ENCODE measurements at regions not wholly inside any gene's neighbourhood (a gene's known extent, or its start where the extent isn't known, plus 50 kb on each side); places are given as distances from the start of the nearest gene placed in this dataset.

- Histone ChIP-seq H3K36me3 (ENCODE audit: insufficient read depth) (no peaks in the 10 kb centered on the region), H3K4me3 (ENCODE audit: low read depth, low read length) (no peak overlapping the region), H3K4me1 (ENCODE audit: insufficient read depth) (no peaks in the 10 kb centered on the region), H3K27ac (ENCODE audit: low read depth) (no peak overlapping the region)
- no peak for DNase-seq (ENCODE audit: extremely low spot score)
- 97% methylated on average over 1 of the region's 1 CpG for WGBS
These were observed 239.2 kb downstream of the MSRB3 start for GRCh38 chr12:65517656-65518210.

DNA sequence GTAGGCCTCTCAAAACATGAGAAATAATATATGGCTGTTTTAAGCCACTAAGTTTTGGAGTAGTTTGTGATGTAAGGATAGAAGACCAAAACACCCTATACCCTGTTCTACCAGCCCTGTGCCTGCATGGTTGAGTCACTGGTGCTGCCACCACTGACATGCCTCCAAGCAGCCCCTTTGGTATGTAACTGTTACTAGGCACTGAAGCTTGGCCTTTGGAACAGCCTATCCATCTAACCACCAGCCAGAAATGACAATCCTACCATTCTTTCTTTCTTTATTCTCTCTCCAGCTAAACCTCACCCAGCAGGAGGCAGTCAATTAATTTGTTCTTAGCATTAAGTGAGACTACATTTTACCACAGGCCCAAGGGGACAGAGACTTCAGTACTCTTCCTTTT is 240.3 kb downstream of the MSRB3 start:
- H3K27ac ChIP-seq (ENCODE audit: low read depth) = no peak overlapping the region
- H3K36me3 ChIP-seq (ENCODE audit: insufficient read depth) = no peaks in the 10 kb centered on the region
- H3K4me3 ChIP-seq (ENCODE audit: low read depth, low read length) = no peak overlapping the region
- no peaks in the 10 kb centered on the region for H3K4me1 ChIP-seq (ENCODE audit: insufficient read depth)
- DNase-seq (ENCODE audit: extremely low spot score) = no peak

DNA sequence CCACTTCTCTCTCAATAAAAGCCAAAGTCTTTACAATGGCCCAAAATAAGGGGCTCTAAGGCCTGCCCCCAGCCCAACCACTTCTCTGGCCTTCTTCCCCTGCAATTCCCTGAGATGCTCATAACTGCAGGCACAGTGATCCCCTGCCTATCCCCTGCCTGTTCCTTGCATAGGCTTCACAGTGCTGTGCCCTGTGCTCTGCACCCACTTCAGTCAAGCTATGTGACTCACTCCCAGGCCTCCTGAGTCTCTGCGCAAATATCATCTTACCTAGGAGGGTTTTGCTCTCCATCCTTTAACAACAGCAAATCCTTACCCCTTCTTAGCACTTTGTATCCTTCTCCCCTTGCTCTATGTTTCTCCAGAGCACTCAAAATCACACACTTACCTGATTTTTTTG is 242.2 kb downstream of the MSRB3 start:
- Histone ChIP-seq H3K4me1 (ENCODE audit: insufficient read depth) (no peaks in the 10 kb centered on the region), H3K36me3 (ENCODE audit: insufficient read depth) (no peaks in the 10 kb centered on the region), H3K27ac (ENCODE audit: low read depth) (no peak overlapping the region), H3K4me3 (ENCODE audit: low read depth, low read length) (no peak overlapping the region)
- 100% methylated on average over 1 of the region's 1 CpG for WGBS
- DNase-seq (ENCODE audit: extremely low spot score) = no peak

DNA sequence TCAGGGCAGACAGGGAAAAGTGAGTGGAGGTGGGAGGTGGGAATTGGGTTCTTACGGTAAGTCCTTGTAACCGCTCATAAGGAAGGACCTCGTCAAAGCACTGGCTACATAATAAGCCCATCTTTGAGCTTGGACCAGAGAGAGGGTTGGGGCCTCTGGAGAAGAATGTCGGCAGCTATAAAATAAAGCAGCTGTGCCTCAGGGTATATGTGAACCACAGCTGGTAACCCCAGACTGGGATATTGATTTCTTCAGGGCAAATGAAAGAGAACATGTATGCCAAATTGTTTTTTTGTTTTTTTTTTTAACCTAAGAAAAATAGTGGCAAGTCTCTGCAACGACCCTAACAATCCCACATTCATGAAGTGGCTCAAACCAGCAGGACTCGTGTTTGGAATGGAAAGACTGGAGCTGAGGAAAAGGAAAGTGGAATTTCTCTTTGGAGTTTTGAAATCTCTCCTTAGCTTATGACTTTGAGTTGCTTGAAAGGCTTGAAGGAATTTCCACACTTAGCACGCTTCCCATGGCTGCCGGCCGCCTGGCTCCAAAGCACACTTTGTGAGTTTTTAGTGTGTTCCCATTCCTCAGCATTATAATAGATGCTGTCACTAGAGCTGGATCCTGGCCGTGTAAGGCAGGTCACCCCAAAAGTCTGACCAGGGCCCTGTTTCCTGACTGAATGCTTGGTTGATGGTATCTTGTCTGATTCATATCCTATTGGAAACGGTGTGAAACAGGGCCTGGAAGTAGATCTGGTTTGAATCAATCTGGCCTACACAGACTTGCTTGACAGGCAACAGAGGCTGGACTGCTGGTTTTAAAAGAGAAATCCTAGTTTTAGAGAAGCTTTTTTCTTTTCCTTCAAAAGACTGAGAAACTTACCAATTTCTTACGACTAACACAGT is 244.7 kb downstream of the MSRB3 start:
- WGBS = 86% methylated on average over 12 of the region's 12 CpGs
- no peak overlapping the region for H3K4me3 ChIP-seq (ENCODE audit: low read depth, low read length)
- no peaks in the 10 kb centered on the region for H3K36me3 ChIP-seq (ENCODE audit: insufficient read depth)
- no peak for DNase-seq (ENCODE audit: extremely low spot score)
- H3K27ac ChIP-seq (ENCODE audit: low read depth) = no peak overlapping the region
- no peaks in the 10 kb centered on the region for H3K4me1 ChIP-seq (ENCODE audit: insufficient read depth)

DNA sequence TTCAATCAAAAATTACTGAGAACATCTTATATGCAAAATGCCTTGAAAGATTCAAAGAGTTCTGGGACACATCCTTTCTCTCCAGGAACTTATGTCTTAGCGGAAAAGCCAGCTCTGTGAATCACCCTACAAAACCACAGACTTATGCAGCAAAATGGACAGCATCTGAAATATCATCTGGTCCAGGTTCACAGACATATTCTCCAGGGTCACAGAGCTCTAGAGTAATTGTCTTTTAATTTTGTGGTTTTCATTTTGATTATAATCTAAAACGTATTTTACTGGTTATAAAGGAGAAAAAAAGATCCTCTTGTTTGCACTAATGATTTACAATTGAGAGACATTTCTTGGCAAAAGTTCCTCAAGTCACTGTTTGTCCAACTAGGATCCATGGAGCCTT is 246.2 kb downstream of the MSRB3 start:
- Histone ChIP-seq H3K4me1 (ENCODE audit: insufficient read depth) (no peaks in the 10 kb centered on the region), H3K27ac (ENCODE audit: low read depth) (no peak overlapping the region), H3K36me3 (ENCODE audit: insufficient read depth) (no peaks in the 10 kb centered on the region), H3K4me3 (ENCODE audit: low read depth, low read length) (no peak overlapping the region)
- DNase-seq (ENCODE audit: extremely low spot score) = no peak
- 71% methylated on average over 2 of the region's 2 CpGs for WGBS

DNA sequence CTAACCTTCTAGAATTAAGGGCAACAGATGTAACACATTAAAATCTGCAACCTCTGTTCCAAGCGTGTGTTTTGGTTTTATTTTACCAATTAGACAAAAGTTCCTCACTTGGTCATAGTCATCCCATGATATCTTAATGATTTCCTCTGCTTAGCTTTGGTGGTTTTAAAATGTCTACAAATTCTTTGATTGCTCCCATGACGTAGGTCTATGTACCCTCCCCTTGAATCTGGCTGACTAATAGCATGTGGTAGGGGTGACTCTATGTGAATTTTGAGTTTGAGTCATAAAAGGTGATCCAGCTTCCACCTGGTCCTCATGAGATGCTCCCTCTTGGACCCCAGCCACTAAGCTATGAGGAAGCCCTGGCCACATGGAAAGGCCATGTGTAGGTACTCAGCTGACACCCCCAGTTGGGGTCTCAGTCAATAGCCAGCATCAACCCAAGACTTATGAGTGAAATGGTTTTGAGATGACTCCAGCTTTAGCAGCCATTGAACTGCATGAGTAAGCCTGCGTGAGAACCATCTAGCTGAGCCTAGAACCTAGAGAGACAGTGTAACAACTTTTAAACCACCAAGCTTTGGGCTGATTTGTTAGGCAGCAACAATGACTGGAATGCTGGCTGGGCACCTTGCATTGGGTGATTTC is 247.1 kb downstream of the MSRB3 start:
- no peak for DNase-seq (ENCODE audit: extremely low spot score)
- no peaks in the 10 kb centered on the region for H3K4me1 ChIP-seq (ENCODE audit: insufficient read depth)
- H3K27ac ChIP-seq (ENCODE audit: low read depth) = no peak overlapping the region
- WGBS = 95% methylated on average over 3 of the region's 3 CpGs
- H3K4me3 ChIP-seq (ENCODE audit: low read depth, low read length) = no peak overlapping the region
- H3K36me3 ChIP-seq (ENCODE audit: insufficient read depth) = no peaks in the 10 kb centered on the region

DNA sequence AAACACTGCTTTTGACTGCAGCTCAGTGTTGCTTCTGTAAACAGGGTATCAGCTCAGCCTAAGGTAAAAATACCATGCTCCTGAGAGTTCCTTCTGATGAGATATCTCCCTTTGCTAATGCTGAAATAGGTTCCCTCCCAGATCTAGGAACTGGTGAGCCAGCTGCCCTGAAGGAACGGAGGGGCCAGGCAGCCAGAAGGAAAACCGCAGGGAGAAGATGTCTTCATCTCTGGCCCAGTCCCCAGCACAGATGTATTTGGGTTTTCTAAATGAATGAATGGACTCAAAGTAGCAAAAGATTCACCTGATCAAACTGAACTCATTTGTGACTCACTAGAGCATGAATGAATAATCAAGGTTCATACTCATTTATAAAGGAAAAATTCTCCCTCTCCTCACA is 247.8 kb downstream of the MSRB3 start:
- no peaks in the 10 kb centered on the region for H3K36me3 ChIP-seq (ENCODE audit: insufficient read depth)
- DNase-seq (ENCODE audit: extremely low spot score) = no peak
- no peaks in the 10 kb centered on the region for H3K4me1 ChIP-seq (ENCODE audit: insufficient read depth)
- no peak overlapping the region for H3K4me3 ChIP-seq (ENCODE audit: low read depth, low read length)
- WGBS = 89% methylated on average over 2 of the region's 2 CpGs
- H3K27ac ChIP-seq (ENCODE audit: low read depth) = no peak overlapping the region

DNA sequence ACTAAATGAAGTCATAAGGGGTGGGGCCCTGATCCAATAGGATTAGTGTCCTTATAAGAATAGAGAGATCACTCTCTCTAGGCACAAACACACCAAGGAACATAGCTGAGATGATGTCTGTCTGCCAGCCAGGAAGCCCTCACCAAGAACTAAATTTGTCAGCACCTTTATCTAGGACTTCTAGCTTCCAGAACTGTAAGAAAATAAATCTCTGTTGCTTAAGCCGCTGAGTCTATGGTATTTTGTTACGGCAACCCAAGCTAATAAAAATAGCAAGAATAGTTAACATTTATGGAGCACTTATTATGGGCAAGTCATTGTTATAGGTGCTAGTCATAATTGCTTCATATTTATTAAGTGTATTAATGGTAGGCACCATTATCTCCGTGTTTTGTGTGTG is 249.6 kb downstream of the MSRB3 start:
- no peaks in the 10 kb centered on the region for H3K36me3 ChIP-seq (ENCODE audit: insufficient read depth)
- DNase-seq (ENCODE audit: extremely low spot score) = no peak
- H3K27ac ChIP-seq (ENCODE audit: low read depth) = no peak overlapping the region
- no peak overlapping the region for H3K4me3 ChIP-seq (ENCODE audit: low read depth, low read length)
- H3K4me1 ChIP-seq (ENCODE audit: insufficient read depth) = no peaks in the 10 kb centered on the region
- WGBS = 84% methylated on average over 3 of the region's 3 CpGs

DNA sequence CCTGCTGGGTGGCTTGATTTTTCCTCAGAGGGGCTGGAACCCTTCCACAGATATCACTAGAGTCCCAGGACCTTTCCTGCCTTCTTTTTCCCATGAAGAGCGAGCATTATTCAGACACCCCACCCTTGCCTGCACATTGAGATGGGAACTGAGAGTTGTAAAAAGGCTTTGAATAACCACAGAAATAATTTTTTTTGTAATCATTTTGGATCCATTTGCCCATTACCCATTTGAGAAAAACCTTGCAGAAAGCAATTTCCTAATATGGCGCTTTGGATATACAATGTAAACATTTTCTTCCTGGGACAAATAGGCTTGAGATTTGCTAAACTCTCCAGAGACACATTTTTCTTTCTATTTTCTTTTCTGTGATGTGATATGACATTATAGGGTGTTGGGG is 250.6 kb downstream of the MSRB3 start:
- no peaks in the 10 kb centered on the region for H3K4me1 ChIP-seq (ENCODE audit: insufficient read depth)
- DNase-seq (ENCODE audit: extremely low spot score) = no peak
- H3K4me3 ChIP-seq (ENCODE audit: low read depth, low read length) = no peak overlapping the region
- H3K36me3 ChIP-seq (ENCODE audit: insufficient read depth) = no peaks in the 10 kb centered on the region
- H3K27ac ChIP-seq (ENCODE audit: low read depth) = no peak overlapping the region
- WGBS = 98% methylated on average over 2 of the region's 2 CpGs

DNA sequence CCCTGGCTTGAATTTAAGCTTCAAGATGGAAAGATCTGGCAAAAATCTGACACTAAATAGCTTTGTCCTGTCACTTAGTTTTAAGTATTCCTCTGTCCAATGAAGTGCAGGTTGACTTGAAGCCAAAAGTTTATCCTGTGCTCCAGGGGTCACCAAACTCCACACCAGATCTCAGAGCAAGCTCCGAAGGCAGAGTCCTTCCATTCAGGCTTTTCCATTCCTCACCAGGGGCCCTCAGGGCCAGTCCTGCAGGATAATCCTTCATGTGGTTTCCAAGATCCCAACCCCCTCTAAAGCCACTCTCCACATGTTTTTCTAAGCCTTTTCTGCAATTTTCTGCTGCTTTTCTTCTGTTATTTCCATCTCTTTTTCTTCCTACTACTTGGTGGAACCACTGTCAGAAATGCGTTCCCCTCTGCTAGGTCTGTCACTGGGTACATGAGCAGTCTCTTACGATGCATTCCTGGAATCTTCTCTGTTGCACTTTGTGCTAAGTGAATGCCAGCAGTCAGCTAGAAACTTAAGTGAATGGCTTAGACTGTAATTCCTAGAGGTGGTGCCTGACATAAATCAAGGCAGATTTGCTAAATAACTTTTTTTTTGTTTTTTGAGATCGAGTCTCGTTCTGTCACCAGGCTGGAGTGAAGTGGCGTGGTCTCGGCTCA is 251.4 kb downstream of the MSRB3 start:
- Histone ChIP-seq H3K36me3 (ENCODE audit: insufficient read depth) (no peaks in the 10 kb centered on the region), H3K27ac (ENCODE audit: low read depth) (no peak overlapping the region), H3K4me1 (ENCODE audit: insufficient read depth) (no peaks in the 10 kb centered on the region), H3K4me3 (ENCODE audit: low read depth, low read length) (no peak overlapping the region)
- 91% methylated on average over 7 of the region's 7 CpGs for WGBS
- no peak for DNase-seq (ENCODE audit: extremely low spot score)

- no peak for DNase-seq (ENCODE audit: extremely low spot score)
- no peak overlapping the region for H3K4me3 ChIP-seq (ENCODE audit: low read depth, low read length)
- no peak overlapping the region for H3K27ac ChIP-seq (ENCODE audit: low read depth)
- no peaks in the 10 kb centered on the region for H3K36me3 ChIP-seq (ENCODE audit: insufficient read depth)
- H3K4me1 ChIP-seq (ENCODE audit: insufficient read depth) = no peaks in the 10 kb centered on the region
- 93% methylated on average over 2 of the region's 2 CpGs for WGBS
These were observed 253.7 kb downstream of the MSRB3 start for GRCh38 chr12:65532162-65532561.

GRCh38 chr12:65532764-65533163 is 254.3 kb downstream of the MSRB3 start:
- 73% methylated on average over 5 of the region's 5 CpGs for WGBS
- no peaks in the 10 kb centered on the region for H3K4me1 ChIP-seq (ENCODE audit: insufficient read depth)
- H3K4me3 ChIP-seq (ENCODE audit: low read depth, low read length) = no peak overlapping the region
- no peak for DNase-seq (ENCODE audit: extremely low spot score)
- H3K27ac ChIP-seq (ENCODE audit: low read depth) = no peak overlapping the region
- no peaks in the 10 kb centered on the region for H3K36me3 ChIP-seq (ENCODE audit: insufficient read depth)

DNA sequence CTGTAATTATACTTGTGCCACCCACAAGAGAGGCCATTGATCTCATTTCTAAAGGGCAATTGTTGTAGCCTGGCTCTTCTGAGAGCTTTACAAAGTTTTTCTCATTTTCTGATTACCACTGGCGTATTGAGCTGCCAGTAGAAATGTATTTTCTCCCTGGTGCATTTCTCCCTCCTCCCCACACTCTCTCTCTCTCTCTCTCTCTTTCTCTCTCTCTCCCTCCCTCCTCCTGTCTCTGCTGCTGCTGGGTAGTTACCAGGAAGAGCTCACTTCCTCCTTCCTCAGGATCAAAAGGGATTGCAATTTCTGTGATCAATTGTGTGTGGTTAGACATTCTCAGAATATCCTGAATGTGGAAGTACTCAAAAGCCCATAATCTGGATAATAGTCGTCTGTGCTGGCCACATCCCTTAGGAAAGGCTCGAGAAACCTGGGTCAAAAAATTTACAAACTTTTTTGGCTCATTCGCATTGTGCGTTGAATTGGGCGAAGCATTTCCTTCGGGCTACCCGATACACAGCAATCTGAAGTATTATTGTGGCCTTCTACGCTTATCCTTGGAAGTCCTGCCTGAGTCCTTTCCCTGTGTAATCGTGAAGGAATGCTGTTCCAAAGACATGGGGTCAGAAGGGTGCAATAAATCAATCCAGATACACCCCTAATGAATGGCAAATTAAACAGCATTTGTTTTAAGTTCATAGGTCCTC is 254.8 kb downstream of the MSRB3 start:
- WGBS = 56% methylated on average over 10 of the region's 10 CpGs
- Histone ChIP-seq H3K4me1 (ENCODE audit: insufficient read depth) (no peaks in the 10 kb centered on the region), H3K4me3 (ENCODE audit: low read depth, low read length) (no peak overlapping the region), H3K27ac (ENCODE audit: low read depth) (no peak overlapping the region), H3K36me3 (ENCODE audit: insufficient read depth) (no peaks in the 10 kb centered on the region)
- no peak for DNase-seq (ENCODE audit: extremely low spot score)

Data from urinary bladder (tissue), 3 donors.